PC-3 (cell line): ENCODE measurements at regions not wholly inside any gene's neighbourhood (a gene's known extent, or its start where the extent isn't known, plus 50 kb on each side); places are given as distances from the start of the nearest gene placed in this dataset.

Experiments
- ATAC-seq: fragments of 200-7000 bp; cut with Tn5 transposase; 2 replicates; pipeline ENCODE4 v1.9.1; 2020; ENCODE audit warnings: mild to moderate bottlenecking, moderate library complexity
- BruUV-seq: library from RNA; stranded (reverse); fragments of 400-500 nt; replicated peaks from 2 replicates; lab custom pipeline; 2021; lab: Mats Ljungman, UMichigan
- CTCF ChIA-PET: fragments of 300-600 bp; sonication (Branson Sonifier 250); formaldehyde crosslinking; loops from one replicate; lab custom pipeline; 2022; ENCODE audit warnings: antibody characterized with exemption; lab: Charles Lee
- POLR2A ChIA-PET: fragments of 300-600 bp; sonication (Branson Sonifier 250); formaldehyde crosslinking; loops from one replicate; lab custom pipeline; 2022; ENCODE audit warnings: antibody characterized with exemption; ENCODE audit not compliant: unreplicated experiment; lab: Charles Lee
- DNase-seq: peaks from one replicate; pipeline ENCODE4 v3.0.0-alpha.2; 2015
- H2AFZ ChIP-seq: fragments of 300-600 bp; sonication (generic); 2 replicates; pipeline ENCODE4 v1.6.0; 2016; ENCODE audit warnings: antibody characterized with exemption, low read length
- H3F3A ChIP-seq: fragments of 300-600 bp; sonication (generic); one replicate; pipeline ENCODE4 v1.6.0; 2017; ENCODE audit warnings: antibody characterized with exemption, low read length, control low read depth, mild to moderate bottlenecking; ENCODE audit not compliant: unreplicated experiment
- H3K27ac ChIP-seq: fragments of 300-600 bp; sonication (generic); 2 replicates; pipeline ENCODE4 v1.5.1; 2016; ENCODE audit warnings: mild to moderate bottlenecking, low read length
- H3K27me3 ChIP-seq: fragments of 300-600 bp; sonication (generic); 2 replicates; pipeline ENCODE4 v1.6.1; 2016; ENCODE audit warnings: low read length, mixed read lengths
- H3K36me3 ChIP-seq: fragments of 300-600 bp; sonication (generic); 2 replicates; pipeline ENCODE4 v1.6.1; 2016; ENCODE audit warnings: low read depth, mixed run types, low read length, mixed read lengths
- H3K4me1 ChIP-seq: fragments of 300-600 bp; sonication (generic); 2 replicates; pipeline ENCODE4 v1.5.1; 2016; ENCODE audit warnings: low read length; ENCODE audit not compliant: insufficient read depth
- H3K4me2 ChIP-seq: fragments of 300-600 bp; sonication (generic); 2 replicates; pipeline ENCODE4 v1.6.0; 2016; ENCODE audit warnings: low read length
- H3K4me3 ChIP-seq: fragments of 300-600 bp; sonication (generic); 2 replicates; pipeline ENCODE4 v1.5.1; 2016; ENCODE audit warnings: mild to moderate bottlenecking, low read length, mixed read lengths
- H3K79me2 ChIP-seq: fragments of 300-600 bp; sonication (generic); 2 replicates; pipeline ENCODE4 v1.6.1; 2017; ENCODE audit warnings: low read length, mixed read lengths
- H3K9ac ChIP-seq: fragments of 300-600 bp; sonication (generic); 2 replicates; pipeline ENCODE4 v1.6.0; 2016; ENCODE audit warnings: mild to moderate bottlenecking, low read length
- H3K9me2 ChIP-seq: fragments of 300-600 bp; sonication (generic); replicated peaks from 2 replicates; pipeline ENCODE4 v1.6.1; 2016; ENCODE audit warnings: mixed run types, low read length, mixed read lengths
- H3K9me3 ChIP-seq: fragments of 300-600 bp; sonication (generic); 2 replicates; pipeline ENCODE4 v1.6.1; 2016; ENCODE audit warnings: low read length, mixed read lengths
- H4K20me1 ChIP-seq: fragments of 300-600 bp; sonication (generic); 2 replicates; pipeline ENCODE4 v1.6.1; 2016; ENCODE audit warnings: low read length, mixed read lengths
- CTCF ChIP-seq: fragments of 300-600 bp; sonication (generic); conservative IDR thresholded peaks from 2 replicates; pipeline ENCODE4 v1.5.1; 2017; ENCODE audit warnings: antibody characterized with exemption, low read depth, mild to moderate bottlenecking, low read length
- EZH2 ChIP-seq: fragments of 300-600 bp; sonication (generic); IDR thresholded peaks from one replicate; pipeline ENCODE4 v1.6.1; 2017; ENCODE audit warnings: antibody characterized with exemption, mild to moderate bottlenecking, low read length; ENCODE audit not compliant: unreplicated experiment
- EZH2phosphoT487 ChIP-seq: fragments of 300-600 bp; sonication (generic); IDR thresholded peaks from 2 replicates; pipeline ENCODE4 v1.6.1; 2018; ENCODE audit warnings: mild to moderate bottlenecking, antibody characterized with exemption, low read length, borderline replicate concordance
- intact Hi-C: fragments of 100-400 bp; cut with micrococcal nuclease; formaldehyde crosslinking; loops from 2 replicates; pipeline ENCODE4 v1.9.0; 2023

DNA sequence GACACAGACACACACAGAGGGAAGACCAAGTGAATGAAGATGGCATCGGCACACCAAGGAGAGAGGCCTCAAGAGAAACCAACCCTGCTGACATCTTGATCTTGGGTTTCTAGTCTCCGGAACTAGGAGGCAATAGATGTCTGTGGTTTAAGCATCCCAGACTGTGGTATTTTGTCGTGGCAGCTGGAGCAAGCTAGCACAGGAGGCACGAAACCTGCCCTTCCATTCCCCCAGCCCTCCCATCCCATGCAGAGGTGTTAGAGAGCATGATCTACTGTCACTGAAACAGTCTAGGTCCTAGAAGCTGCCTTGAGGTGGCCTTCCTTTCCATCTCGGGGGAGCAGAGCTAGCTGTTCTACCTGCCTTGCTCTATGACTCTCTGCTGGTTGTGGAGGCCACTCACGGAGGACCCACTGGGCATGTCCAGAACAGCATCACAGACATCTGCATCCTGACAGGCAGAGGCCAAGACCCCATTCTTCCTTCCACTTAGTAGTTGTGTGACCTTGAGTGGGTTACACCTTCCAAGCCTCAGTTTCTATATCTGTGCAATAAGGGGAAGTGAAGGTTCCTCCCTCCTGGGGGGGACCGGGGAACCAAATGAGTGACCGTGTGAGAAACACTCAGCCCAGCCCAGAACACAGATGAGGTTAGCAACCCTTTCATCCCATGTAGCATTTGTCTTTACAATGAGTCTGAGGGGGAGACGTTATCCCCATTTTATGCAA lies 134.3 kb upstream of the BOD1 start:
- no peaks in the 10 kb centered on the region for H3K36me3 ChIP-seq
- H3K27me3 ChIP-seq, result no peaks in the 10 kb centered on the region
- H3K79me2 ChIP-seq, result no peaks in the 10 kb centered on the region
- no peak overlapping the region for H3K4me3 ChIP-seq
- no peak overlapping the region for H3K9ac ChIP-seq
- H2AFZ ChIP-seq, result no peak overlapping the region
- H3K9me2 ChIP-seq, result no peaks in the 10 kb centered on the region
- H4K20me1 ChIP-seq, result no peaks in the 10 kb centered on the region
- CTCF ChIA-PET, result no interaction called here
- POLR2A ChIA-PET, result no interaction called here
- H3K4me1 ChIP-seq, result peaks cover 9% of the 10 kb centered on the region
- TF ChIP-seq EZH2phosphoT487 (no peak), EZH2 (no peak), CTCF (no peak)
- BruUV-seq, result no TSS peak
- no peak overlapping the region for H3K27ac ChIP-seq
- intact Hi-C loops, result no loop called here
- H3F3A ChIP-seq, result no peaks in the 10 kb centered on the region
- H3K4me2 ChIP-seq, result no peak overlapping the region
- DNase-seq (no peak), ATAC-seq (no peak)
- no peaks in the 10 kb centered on the region for H3K9me3 ChIP-seq

DNA sequence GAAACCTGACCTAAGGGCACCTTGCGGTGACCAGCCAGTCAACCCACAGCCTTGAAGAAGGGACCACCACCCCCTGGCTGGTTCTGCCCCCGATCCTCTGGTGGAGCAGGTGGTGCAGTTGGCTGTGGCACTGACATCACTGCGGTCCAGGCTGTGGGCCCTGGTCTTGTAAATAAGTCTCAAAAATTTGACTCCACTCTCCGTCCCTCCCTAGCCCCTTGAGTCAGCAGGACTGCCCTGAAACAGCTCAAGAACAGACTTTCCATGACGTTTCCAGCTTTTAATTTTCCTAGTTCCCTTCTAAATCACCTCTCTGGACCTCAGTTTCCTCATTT lies 134.8 kb upstream of the BOD1 start:
- DNase-seq, result no peak
- H3K4me2 ChIP-seq, result no peak overlapping the region
- no peak for TF ChIP-seq EZH2
- TF ChIP-seq EZH2phosphoT487, result no peak
- TF ChIP-seq CTCF, result no peak
- no peak overlapping the region for H3K4me3 ChIP-seq
- POLR2A ChIA-PET, result no interaction called here
- H3K9me2 ChIP-seq, result no peaks in the 10 kb centered on the region
- no peak overlapping the region for H3K27ac ChIP-seq
- H2AFZ ChIP-seq, result no peak overlapping the region
- intact Hi-C loops, result no loop called here
- no peak overlapping the region for H3K9ac ChIP-seq
- no peaks in the 10 kb centered on the region for H3K79me2 ChIP-seq
- ATAC-seq, result no peak
- BruUV-seq, result no TSS peak
- no peaks in the 10 kb centered on the region for H3K36me3 ChIP-seq
- CTCF ChIA-PET, result no interaction called here
- no peaks in the 10 kb centered on the region for H3F3A ChIP-seq
- H3K9me3 ChIP-seq, result no peaks in the 10 kb centered on the region
- peaks cover 4% of the 10 kb centered on the region for H3K4me1 ChIP-seq
- no peaks in the 10 kb centered on the region for H4K20me1 ChIP-seq
- no peaks in the 10 kb centered on the region for H3K27me3 ChIP-seq

GRCh38 chr5:173752653-173753052 lies 135.5 kb upstream of the CPEB4 start:
- H3K9ac ChIP-seq, result no peak overlapping the region
- no peaks in the 10 kb centered on the region for H3K9me3 ChIP-seq
- ATAC-seq (no peak), DNase-seq (no peak)
- CTCF ChIA-PET, result no interaction called here
- no peaks in the 10 kb centered on the region for H3K9me2 ChIP-seq
- H3F3A ChIP-seq, result no peaks in the 10 kb centered on the region
- BruUV-seq, result no TSS peak
- H3K36me3 ChIP-seq, result no peaks in the 10 kb centered on the region
- no peaks in the 10 kb centered on the region for H3K27me3 ChIP-seq
- H3K4me3 ChIP-seq, result no peak overlapping the region
- H3K4me1 ChIP-seq, result no peaks in the 10 kb centered on the region
- H3K27ac ChIP-seq, result no peak overlapping the region
- POLR2A ChIA-PET, result no interaction called here
- H4K20me1 ChIP-seq, result no peaks in the 10 kb centered on the region
- no peaks in the 10 kb centered on the region for H3K79me2 ChIP-seq
- intact Hi-C loops, result no loop called here
- no peak overlapping the region for H2AFZ ChIP-seq
- H3K4me2 ChIP-seq, result no peak overlapping the region
- TF ChIP-seq CTCF, result no peak
- TF ChIP-seq EZH2phosphoT487, result no peak
- TF ChIP-seq EZH2, result no peak
